ENCODE measurements at regions not wholly inside any gene's neighbourhood (a gene's known extent, or its start where the extent isn't known, plus 50 kb on each side); places are given as distances from the start of the nearest gene placed in this dataset.
A peak's percentile ranks its signal among the peaks of the same experiment; 100 is the strongest.

DNA sequence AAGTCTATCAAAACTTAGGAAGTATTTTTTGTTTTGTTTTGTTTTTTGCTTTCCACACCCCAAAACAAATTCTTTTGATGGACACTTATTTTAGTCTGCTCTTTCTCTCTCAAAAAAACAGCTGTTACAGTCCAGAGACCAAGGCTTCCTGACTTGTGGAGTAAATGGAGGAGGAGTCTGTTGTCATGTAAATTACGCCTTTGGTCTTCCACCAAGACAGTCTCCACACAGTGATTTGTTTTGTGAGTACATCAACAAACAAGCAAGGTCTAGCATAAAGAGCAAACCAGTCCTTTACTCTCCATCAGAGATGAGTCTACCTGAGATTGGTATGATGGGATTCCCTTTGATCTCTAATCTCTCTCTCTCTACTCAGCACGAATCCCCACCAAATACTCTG, 588.0 kb upstream of the ARID1B start:
- H3K36me3 ChIP-seq (ENCODE audit: insufficient read depth, low read length), result no peaks in the 10 kb centered on the region
- H3K9ac ChIP-seq (ENCODE audit: insufficient read length), result no peak overlapping the region
- H3K27ac ChIP-seq, result no peak overlapping the region
- H3K9me3 ChIP-seq (ENCODE audit: low read depth, low read length), result no peaks in the 10 kb centered on the region
- no peak for TF ChIP-seq POLR2AphosphoS5 (IDR thresholded peaks at IDR 0.05; ENCODE audit: borderline replicate concordance, low read depth, low read length)
- no peak for TF ChIP-seq EZH2 (IDR thresholded peaks at IDR 0.05)
- no peak for TF ChIP-seq FOXP2 (optimal IDR thresholded peaks at IDR 0.05; ENCODE audit: control extremely low read depth, extremely low read length, insufficient read depth)
- no peak overlapping the region for H3K4me3 ChIP-seq
- no peak for DNase-seq (ENCODE audit: low read depth, low spot score)

DNA sequence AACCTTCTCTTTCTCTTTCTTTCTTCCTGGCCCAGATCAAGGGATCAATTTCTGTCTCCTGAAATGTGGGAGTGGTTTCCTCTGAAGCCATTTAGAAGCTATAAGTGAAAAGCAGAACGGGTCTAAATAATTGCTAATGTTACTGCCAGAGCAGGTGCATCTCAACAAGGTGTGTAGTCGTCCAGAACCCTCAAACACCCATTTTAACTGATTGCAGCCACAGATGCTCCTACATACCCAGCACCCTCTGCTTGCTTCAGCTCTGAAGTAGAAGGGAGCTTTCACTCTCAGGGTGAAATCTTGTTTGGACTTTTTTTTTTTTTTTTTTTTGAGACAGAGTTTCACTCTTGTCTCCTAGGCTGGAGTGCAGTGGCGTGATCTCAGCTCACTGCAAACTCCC, 592.1 kb upstream of the ARID1B start:
- no peak overlapping the region for H3K27ac ChIP-seq
- DNase-seq (ENCODE audit: low read depth, low spot score), result no peak
- TF ChIP-seq EZH2 (IDR thresholded peaks at IDR 0.05) (no peak), POLR2AphosphoS5 (IDR thresholded peaks at IDR 0.05; ENCODE audit: borderline replicate concordance, low read depth, low read length) (no peak), FOXP2 (optimal IDR thresholded peaks at IDR 0.05; ENCODE audit: control extremely low read depth, extremely low read length, insufficient read depth) (no peak)

DNA sequence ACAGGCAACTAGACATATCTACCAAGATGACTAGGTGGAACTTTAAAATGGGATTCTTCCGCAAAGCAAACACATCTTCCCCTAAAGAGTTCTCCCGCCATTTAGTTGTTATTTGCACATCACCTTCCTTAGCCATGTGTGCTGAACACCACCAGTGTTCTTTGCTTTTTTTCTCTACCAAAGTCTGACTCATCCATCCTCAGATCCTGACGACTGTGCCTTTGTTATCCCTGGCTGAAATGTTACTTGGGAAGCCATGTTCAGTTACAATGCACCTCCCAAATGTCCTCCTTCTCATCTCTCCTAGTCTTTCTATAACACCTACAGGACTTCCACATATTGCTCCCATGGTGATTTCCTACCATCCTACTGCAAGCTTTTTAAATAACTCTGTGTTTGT, 593.5 kb upstream of the ARID1B start:
- H3K36me3 ChIP-seq (ENCODE audit: insufficient read depth, low read length), result no peaks in the 10 kb centered on the region
- no peak for DNase-seq (ENCODE audit: low read depth, low spot score)
- H3K9ac ChIP-seq (ENCODE audit: insufficient read length), result no peak overlapping the region
- H3K27ac ChIP-seq, result no peak overlapping the region
- H3K9me3 ChIP-seq (ENCODE audit: low read depth, low read length), result no peaks in the 10 kb centered on the region
- no peak for TF ChIP-seq FOXP2 (optimal IDR thresholded peaks at IDR 0.05; ENCODE audit: control extremely low read depth, extremely low read length, insufficient read depth)
- no peak for TF ChIP-seq EZH2 (IDR thresholded peaks at IDR 0.05)
- no peak for TF ChIP-seq POLR2AphosphoS5 (IDR thresholded peaks at IDR 0.05; ENCODE audit: borderline replicate concordance, low read depth, low read length)
- no peak overlapping the region for H3K4me3 ChIP-seq

More for the DNA sequence above, 592.1 kb upstream of the ARID1B start:
- no peak overlapping the region for H3K4me3 ChIP-seq
- H3K36me3 ChIP-seq (ENCODE audit: insufficient read depth, low read length), result no peaks in the 10 kb centered on the region
- H3K9ac ChIP-seq (ENCODE audit: insufficient read length), result no peak overlapping the region
- H3K9me3 ChIP-seq (ENCODE audit: low read depth, low read length), result no peaks in the 10 kb centered on the region

DNA sequence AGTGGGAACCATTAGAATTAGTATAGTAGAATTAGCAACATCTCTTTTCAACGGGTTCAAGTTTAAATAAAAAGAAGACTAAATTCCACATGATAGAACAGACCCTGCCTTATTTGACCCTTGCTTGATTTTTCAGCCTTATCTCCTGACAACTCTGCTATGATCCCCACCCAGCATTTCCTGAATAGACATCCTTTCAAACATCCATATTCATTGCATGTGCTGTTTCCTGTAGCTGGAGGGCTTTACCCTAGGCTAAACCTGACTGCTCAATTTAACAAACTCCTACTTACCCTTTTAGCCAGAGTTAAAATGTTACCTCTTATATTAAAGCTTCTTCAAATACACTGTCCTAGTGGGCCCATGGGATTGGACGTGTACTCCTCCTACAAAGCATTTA, 594.8 kb upstream of the ARID1B start:
- no peaks in the 10 kb centered on the region for H3K9me3 ChIP-seq (ENCODE audit: low read depth, low read length)
- TF ChIP-seq EZH2 (IDR thresholded peaks at IDR 0.05) (no peak), POLR2AphosphoS5 (IDR thresholded peaks at IDR 0.05; ENCODE audit: borderline replicate concordance, low read depth, low read length) (peak; percentile 53; the same call in 1 of the 2 replicates)
- H3K9ac ChIP-seq (ENCODE audit: insufficient read length), result no peak overlapping the region
- no peaks in the 10 kb centered on the region for H3K36me3 ChIP-seq (ENCODE audit: insufficient read depth, low read length)
- H3K27ac ChIP-seq, result no peak overlapping the region; the same call in 1 of the 2 replicates
- DNase-seq (ENCODE audit: low read depth, low spot score), result peak; percentile 73
- H3K4me3 ChIP-seq, result peak overlapping the region; percentile 23; the same call in 1 of the 2 replicates

DNA sequence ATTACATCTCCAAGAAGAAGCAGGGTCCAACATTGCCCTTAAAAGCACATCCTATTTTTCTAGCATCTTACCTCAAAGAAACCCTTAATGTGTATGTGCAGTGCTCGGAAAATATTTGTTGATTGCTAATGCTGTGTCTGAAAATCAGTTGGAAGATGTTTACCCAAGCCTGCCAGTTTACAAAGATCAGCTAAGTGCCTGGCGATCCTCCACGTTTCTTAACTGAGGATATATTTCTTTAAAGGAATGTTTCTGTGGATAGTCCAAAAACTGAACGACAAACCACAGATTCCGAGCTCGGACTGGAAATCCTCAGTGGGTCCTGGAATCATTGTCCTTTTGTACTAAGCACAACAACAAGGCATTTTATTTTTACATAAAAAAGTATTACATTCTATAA, 595.7 kb upstream of the ARID1B start:
- Histone ChIP-seq H3K4me3 (no peak overlapping the region), H3K9me3 (ENCODE audit: low read depth, low read length) (no peaks in the 10 kb centered on the region), H3K9ac (ENCODE audit: insufficient read length) (no peak overlapping the region), H3K27ac (no peak overlapping the region), H3K36me3 (ENCODE audit: insufficient read depth, low read length) (no peaks in the 10 kb centered on the region)
- DNase-seq (ENCODE audit: low read depth, low spot score), result no peak
- no peak for TF ChIP-seq FOXP2 (optimal IDR thresholded peaks at IDR 0.05; ENCODE audit: control extremely low read depth, extremely low read length, insufficient read depth)
- TF ChIP-seq EZH2 (IDR thresholded peaks at IDR 0.05), result no peak
- no peak for TF ChIP-seq POLR2AphosphoS5 (IDR thresholded peaks at IDR 0.05; ENCODE audit: borderline replicate concordance, low read depth, low read length)

DNA sequence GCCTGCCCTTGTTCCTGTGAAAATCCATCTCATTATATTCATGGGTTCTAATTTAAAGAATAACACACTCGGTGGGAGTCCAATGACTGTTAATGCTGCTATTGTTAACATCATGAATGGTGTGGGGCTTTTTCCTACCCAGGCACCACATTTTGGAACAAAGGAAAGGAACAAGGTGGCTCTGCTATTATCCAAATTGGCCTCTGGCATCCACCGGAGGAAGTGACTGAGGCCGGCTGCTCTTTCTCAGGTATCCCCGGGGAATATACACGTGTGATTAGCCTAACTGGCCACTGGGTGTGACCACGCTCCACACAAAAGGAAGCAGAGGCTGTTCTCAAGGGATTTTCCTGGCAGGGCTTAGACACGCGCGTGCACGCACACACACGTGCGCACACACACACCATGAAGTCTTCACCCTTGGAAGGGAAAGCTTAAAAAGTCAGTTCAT, 601.2 kb upstream of the ARID1B start:
- Histone ChIP-seq H3K9me3 (ENCODE audit: low read depth, low read length) (no peaks in the 10 kb centered on the region), H3K4me3 (no peak overlapping the region), H3K36me3 (ENCODE audit: insufficient read depth, low read length) (no peaks in the 10 kb centered on the region), H3K9ac (ENCODE audit: insufficient read length) (no peak overlapping the region), H3K27ac (no peak overlapping the region)
- DNase-seq (ENCODE audit: low read depth, low spot score), result no peak
- no peak for TF ChIP-seq EZH2 (IDR thresholded peaks at IDR 0.05)

DNA sequence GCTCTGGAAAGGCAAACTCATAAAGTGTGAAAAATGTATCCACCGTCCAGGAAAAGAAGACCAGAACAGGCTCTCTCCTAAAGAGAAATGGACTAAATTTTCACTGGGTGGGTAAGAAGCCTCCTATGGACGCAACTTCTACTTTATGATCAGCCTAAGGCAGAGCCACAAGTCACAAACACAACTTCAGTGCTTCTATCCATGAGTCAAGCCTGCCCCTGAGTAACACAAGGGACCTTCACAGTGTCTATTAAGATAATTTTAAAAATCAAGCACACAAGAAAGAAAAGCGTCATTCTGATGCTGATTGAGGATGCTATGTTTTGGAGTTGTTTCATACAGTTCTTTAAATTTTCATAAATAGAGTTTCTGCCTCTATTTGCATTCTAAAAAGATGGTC, 601.7 kb upstream of the ARID1B start:
- no peak overlapping the region for H3K4me3 ChIP-seq
- DNase-seq (ENCODE audit: low read depth, low spot score), result no peak
- TF ChIP-seq EZH2 (IDR thresholded peaks at IDR 0.05) (no peak), FOXP2 (optimal IDR thresholded peaks at IDR 0.05; ENCODE audit: control extremely low read depth, extremely low read length, insufficient read depth) (no peak), POLR2AphosphoS5 (IDR thresholded peaks at IDR 0.05; ENCODE audit: borderline replicate concordance, low read depth, low read length) (no peak)
- no peak overlapping the region for H3K9ac ChIP-seq (ENCODE audit: insufficient read length)
- H3K36me3 ChIP-seq (ENCODE audit: insufficient read depth, low read length), result no peaks in the 10 kb centered on the region
- H3K9me3 ChIP-seq (ENCODE audit: low read depth, low read length), result no peaks in the 10 kb centered on the region
- no peak overlapping the region for H3K27ac ChIP-seq

GRCh38 chr6:156174031-156174890, 602.9 kb upstream of the ARID1B start:
- no peak overlapping the region for H3K27ac ChIP-seq
- H3K9me3 ChIP-seq (ENCODE audit: low read depth, low read length), result no peaks in the 10 kb centered on the region
- no peak overlapping the region for H3K4me3 ChIP-seq
- no peak overlapping the region for H3K9ac ChIP-seq (ENCODE audit: insufficient read length)
- H3K36me3 ChIP-seq (ENCODE audit: insufficient read depth, low read length), result no peaks in the 10 kb centered on the region
- no peak for DNase-seq (ENCODE audit: low read depth, low spot score)
- TF ChIP-seq FOXP2 (optimal IDR thresholded peaks at IDR 0.05; ENCODE audit: control extremely low read depth, extremely low read length, insufficient read depth) (no peak), EZH2 (IDR thresholded peaks at IDR 0.05) (no peak), POLR2AphosphoS5 (IDR thresholded peaks at IDR 0.05; ENCODE audit: borderline replicate concordance, low read depth, low read length) (no peak)

GRCh38 chr6:156169371-156169770, 607.8 kb upstream of the ARID1B start:
- TF ChIP-seq EZH2 (IDR thresholded peaks at IDR 0.05) (no peak), POLR2AphosphoS5 (IDR thresholded peaks at IDR 0.05; ENCODE audit: borderline replicate concordance, low read depth, low read length) (no peak), FOXP2 (optimal IDR thresholded peaks at IDR 0.05; ENCODE audit: control extremely low read depth, extremely low read length, insufficient read depth) (no peak)
- Histone ChIP-seq H3K9me3 (ENCODE audit: low read depth, low read length) (no peaks in the 10 kb centered on the region), H3K36me3 (ENCODE audit: insufficient read depth, low read length) (no peaks in the 10 kb centered on the region), H3K9ac (ENCODE audit: insufficient read length) (no peak overlapping the region), H3K4me3 (no peak overlapping the region), H3K27ac (no peak overlapping the region)
- no peak for DNase-seq (ENCODE audit: low read depth, low spot score)

All from SK-N-MC (cell line).